ENCODE measurements at regions not wholly inside any gene's neighbourhood (a gene's known extent, or its start where the extent isn't known, plus 50 kb on each side); places are given as distances from the start of the nearest gene placed in this dataset.
"Not testable (repeated sequence)": the region's sequence is repeated elsewhere in the genome, so short reads cannot be mapped to it uniquely, and the experiment has no call there.

DNA sequence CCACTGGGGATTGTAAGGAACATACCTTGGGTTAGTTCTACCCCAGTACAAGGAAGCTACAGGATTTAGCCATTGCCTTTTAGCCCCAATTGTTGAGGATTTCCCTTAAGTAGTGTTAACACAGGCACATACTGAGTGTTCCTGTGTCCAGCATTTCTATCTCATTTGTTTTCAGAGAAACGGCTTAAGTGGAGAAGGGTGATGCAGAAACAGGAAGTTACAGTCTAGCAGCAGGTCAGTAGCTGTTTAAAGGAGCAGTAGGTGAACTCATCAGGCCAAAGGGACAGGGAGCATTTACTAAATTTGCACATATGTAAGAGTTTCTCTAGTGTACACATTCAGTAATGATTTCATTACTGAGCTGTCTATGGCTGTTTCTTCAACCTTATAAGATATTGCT, 644.2 kb upstream of the GJE1 start:
- DNase-seq, result peak in 2 of 3 donors; percentile 9 to 18

DNA sequence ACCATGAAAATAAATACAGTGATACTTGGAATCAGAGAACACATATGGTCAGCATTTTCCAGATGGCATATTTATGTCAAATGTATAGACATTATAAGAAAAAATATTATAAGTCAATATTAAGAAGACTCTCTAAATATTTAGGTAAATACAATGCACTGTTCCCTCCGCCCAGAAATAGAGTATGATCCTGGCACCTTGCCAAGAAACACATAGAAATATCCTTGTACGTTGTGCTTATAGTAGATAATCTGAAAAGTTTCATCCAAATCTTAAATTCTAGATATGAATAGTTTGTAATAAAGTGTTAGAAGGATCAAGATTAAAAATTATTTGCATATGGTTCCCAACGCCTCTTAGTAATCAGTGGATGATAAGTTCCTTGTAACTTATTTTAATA, 645.8 kb upstream of the GJE1 start:
- DNase-seq, result no peak

DNA sequence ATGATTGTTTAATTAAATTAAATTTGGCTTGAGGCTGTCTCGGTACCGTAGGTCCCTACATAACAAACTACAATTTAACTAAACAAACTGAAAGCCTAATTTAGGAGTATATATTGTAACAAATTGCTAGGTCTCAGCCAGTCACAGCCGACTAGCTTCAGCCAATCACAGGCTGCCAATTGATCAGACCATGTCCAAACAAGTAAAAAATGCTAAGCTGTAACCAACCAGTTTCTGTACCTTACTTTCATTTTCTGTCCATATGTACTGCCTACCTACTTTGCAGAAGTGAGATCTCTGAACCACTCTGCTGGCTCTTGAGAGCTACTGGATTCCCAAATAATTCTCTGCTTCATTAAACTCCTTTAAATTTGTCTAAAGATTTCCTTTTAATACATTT, 648.0 kb upstream of the GJE1 start:
- DNase-seq, result peak; percentile 63 to 68 (median 65)

DNA sequence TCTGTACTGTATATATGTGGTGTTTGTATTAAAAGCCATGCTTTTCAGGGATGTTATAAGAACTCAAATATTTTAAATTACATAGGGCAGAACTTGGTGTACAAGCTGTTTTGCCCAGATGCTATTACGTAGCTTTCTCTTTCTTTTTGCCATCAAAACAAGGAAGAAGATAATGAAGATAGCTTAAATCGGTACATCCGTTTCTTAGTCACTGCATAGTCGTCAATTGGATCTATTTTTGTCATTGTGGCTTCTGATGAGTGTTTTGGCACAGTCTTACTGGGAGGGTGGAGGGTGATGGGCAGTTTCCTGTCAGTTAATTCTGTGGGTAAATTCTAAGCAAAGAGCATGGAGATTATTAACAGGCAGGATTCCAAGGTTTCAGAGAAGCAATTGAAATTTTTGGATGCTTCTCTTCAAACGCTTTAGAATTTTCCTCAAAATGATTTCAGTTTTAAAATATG, 649.1 kb upstream of the GJE1 start:
- peak; percentile 61 to 88 (median 81) for DNase-seq

DNA sequence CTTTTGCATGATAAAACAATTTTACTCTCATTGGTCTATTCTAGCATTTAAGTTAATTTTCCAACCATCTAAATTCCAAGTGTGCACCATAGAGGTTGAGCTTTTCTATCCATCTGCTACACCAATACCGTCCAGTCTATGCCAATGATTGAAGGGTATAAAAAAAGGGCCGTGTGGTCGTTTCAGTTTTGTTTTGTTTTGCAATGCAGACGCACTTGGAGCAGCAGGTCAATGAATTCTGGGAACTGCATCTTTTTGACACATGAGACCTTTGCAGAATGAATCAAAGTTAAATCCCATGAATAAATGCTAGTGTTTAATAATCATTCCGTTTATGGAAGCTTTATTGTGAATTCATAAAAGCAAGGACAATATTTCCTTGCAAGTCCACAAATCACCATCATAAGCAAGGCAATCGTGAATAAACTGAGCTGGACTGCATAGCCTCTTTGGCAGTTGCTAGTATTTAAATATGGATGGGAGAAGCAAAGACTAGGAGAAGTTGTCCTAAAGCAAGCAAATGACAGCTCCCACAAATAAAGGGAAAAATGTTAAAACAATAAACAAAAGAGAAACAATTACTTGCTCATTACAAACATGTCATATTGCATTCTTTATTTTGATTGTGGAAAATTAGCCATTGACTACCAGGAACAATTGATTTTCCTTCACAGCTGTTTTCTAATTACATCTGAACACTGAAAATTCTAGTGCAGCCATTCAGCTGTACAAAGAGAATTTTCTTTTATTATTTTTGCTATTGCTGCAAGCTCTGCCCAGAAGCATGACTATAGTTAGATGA, 649.7 kb upstream of the GJE1 start:
- DNase-seq, result peak in 2 of 3 donors; percentile 12 to 25

DNA sequence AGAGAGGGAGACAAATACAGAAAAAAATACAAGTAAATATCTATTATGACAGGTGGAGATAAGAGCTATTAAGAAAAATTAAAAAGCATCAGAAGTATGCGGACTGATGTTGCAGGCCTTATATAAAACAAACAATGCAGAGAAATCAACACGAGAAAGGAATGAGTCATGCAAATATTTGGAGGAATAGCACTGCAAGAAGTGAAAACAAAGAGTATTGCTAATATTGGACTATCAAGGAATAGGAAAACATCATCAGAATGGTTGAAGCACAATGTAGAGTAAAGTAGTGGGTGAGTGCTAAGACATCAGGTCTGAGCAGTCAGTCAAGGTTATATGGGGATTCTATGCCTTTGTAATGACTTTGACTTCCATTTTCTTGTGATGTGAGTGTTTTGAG, 657.5 kb upstream of the GJE1 start:
- no peak for DNase-seq

DNA sequence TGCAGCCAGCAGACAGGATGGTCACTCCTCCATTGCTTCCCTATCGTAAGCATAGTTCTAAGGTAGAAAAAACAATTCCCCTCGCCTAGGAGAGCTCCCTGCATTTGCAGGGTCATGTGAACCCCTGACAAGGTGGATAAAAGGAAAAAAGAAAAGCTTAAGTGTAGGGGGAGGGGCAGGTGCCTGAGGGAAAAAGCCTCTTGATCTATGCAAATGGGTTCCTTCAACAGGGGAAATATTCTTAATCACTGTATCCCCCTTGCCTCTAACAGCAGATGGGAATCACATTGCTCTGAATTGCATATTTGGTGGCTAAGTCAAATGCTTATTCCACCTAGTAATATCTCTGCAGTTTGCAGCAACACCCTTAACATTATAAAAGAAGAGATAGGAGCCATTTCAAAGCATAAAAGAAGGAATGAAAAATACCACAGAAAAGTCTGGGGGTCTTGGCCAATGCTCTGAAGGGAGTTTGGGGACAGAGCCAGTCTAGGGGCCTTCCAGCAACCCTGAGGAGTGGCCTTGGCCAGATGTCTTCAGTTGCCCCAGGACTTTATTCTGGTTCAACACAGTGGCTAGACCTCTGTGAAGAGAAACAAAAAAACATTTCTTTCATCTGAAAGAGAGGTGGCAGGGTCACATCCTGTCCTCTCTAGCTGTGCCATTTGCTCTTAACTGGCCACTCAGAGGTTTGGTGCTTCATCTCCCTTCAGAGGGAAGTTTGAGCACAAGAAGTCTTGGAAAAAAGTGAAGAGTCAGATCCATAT, 660.4 kb upstream of the GJE1 start:
- DNase-seq, result no peak

DNA sequence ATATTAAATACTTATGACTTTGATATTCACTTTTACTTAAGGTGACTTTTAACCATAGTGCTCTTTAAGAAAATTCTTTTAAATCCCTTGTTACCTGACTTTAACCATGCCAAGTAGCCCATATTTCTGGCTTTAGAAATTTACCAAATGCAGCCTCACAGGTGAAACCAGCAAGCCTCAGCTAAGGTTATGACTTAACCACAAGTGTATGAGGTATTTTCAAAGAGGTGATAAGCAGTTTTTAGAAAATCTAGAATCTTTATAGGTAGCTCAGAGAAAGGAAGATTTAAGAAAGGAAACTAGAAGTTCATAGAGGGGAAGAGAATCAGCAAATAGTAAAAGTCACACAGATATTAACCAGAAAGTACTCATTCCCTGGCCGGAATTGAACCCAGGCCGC, 661.9 kb upstream of the GJE1 start:
- no peak for DNase-seq

DNA sequence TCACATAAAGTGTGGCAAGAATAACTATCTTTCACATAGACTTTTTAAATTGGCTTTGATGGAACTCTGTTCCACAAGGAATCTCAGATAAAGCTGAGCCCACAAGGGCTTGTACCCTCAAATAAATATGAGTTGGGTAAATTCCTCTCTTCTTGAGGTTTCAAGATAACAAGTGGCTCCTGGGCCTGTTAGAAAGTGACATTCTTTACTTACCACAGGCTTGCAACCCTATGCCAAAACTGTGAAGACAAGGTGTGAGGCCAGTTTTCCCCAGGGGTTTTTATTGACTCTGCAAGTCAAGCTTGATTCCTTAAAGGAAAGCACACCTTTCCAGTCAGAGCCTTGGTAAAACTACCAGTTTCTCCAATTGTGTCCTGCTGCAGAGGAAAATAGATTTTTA, 664.8 kb upstream of the GJE1 start:
- no peak for DNase-seq

DNA sequence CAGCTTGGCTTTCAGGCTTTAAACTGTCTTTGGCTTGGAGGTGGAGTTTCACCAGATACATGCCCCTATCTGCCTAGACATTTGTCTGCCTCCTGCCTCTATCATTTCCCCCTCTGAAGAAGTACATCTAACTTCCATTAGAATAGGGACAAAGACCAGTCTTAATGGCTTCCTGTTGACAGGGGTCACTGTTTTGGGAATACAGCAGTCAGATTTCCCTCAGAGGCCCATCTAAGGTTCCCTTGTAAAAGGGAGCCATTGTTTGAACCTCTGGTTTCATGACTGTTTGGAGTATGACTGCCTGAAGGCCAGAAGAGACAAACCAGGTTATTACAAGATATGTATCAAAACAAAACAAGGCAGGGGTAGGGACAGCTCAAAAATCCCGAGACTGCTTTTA, 665.7 kb upstream of the GJE1 start:
- no peak for DNase-seq

DNA sequence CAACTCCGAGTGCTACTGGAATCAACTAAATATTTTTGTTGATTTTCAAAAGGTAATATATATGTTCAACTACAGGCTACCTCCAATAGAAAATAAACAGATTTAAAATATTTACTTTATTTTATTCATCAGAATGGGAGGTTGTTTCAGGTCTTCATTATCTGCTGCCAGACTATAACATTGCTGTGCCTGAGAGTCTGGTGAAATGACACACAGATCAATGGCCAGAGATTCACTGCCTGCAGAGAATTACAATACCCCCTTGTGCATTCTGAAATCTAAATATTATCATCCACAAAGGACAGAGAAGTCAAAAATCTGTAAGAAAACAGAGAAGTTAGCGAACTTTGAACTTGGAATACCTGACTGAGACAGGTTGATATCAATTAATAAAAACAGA, 667.8 kb upstream of the GJE1 start:
- DNase-seq, result no peak

DNA sequence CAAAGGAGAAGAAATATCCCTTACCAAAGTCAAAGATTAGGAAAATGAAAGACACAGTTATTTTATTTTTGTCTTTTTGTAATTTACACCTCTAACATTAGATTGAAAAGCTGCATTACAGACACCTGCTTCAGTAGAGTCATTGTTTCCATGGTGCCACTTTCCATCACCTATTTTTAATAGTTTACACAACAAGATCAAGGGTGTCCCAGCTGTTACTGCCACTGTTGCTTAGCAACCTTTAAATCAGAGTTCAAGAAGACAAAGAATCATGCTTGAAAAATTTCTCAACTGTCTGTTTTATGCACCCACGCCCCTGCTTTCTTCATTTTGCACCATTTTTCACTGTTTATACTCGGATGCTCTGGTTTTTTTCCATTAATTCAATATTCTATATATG, 668.2 kb upstream of the GJE1 start:
- no peak for DNase-seq

DNA sequence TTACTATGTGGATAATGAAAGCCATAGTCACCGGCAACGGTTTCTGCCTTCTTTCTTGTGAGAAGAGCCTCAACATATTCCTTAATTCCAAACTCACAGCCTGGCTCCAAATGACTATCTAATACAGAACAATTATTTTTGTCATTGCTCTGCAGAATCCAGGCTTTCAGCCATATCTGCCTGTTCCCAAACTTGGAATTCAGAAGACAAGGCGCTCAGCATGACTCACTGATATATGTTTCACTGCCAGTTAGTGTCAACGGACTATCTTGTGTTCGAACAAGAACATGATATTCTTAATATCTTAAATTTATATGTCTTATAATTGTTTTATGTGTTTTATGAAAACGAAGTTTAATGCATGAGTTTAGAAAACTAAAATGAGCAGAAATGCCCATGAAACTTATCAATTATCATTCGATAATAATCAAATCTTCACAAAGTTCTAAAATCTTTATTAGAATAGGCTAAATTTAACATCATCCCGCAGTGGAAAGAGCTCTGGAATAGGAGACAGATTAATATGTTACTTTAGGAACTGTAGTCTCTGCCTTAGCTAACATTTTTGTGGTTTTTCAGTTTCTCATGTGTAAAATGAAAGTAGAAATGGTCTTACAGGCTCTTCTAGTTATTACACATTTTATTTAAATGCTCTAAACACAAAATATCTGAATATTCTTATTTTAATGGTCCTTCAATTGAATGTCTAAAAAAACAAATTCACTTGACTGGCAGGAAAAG, 669.3 kb upstream of the GJE1 start:
- no peak for DNase-seq

DNA sequence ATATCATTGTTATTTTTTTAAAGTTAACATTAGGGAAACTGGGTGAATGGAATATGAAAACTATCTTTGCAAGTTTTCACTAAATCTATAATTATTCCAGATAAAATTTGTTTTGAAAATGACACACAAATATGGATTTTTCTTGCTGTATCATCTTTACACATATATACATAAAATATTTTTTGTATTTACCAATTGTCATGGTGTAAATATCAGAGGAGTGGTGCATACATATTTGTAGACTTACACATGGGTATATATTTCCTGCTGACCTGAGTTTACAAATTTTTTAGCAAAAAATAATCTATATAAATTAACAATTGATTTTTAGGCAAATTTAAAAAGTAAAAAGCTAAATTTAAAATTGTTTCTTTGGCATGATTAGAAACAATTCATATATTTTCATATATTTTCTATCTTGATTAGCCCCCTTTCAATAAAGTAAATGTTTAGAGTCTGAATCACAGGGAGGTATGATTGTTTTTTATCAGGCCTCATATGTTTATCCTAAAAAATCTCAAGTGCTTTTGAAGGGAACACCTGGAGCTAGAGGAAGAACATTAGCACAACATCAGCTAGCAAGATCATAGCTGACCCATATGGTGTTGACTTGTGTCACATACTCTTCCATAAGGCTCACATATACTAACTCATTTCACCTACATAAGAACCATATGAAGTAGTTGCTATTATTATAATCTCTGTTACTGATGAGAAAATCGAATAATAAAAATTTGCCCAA, 671.8 kb upstream of the GJE1 start:
- no peak for DNase-seq

DNA sequence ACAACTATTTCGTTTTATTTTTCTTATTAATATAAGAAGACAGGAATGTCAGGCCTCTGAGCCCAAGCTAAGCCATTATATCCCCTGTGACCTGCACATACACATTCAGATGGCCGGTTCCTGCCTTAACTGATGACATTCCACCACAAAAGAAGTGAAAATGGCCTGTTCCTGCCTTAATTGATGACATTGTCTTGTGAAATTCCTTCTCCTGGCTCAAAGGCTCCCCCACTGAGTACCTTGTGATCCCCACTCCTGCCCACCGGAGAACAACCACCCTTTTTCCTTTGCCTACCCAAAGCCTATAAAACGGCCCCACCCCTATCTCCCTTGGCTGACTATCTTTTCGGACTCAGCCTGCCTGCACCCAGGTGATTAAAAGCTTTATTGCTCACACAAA, 672.5 kb upstream of the GJE1 start:
- DNase-seq, result not testable (repeated sequence)

DNA sequence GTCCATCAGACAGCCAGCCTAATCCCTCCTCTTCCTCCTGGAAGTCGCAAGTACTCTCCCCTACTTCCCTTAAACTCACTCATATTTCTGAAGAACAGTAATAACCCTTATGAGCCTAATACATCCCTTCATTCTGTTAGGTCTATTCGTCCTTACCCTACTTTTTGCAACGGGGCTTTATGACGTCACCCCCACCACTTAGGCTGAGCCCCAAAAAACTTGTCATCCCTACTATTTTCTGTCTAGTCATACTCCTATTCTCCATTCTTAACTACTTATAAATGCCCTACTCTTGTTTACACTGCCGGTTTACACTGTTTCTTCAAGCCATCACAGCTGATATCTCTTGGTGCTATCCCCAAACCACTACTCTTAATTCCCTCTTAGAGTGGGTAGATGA, 674.7 kb upstream of the GJE1 start:
- DNase-seq, result not testable (repeated sequence)

DNA sequence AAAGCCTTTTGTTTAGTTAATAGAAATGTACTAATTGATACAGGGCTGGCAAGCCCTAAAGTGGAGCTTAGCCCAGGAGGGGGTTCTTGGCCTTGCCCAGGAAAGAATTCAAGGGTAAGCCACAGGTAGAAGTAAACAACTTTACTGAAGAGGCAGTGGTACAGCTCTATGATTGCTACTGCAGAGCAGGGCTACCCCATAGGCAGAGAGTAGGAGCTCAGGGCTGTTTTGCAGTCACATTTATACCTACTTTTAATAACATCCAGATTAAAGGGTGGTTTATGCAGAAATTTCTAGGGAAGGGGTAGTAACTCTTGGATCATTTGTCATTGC, 680.4 kb upstream of the GJE1 start:
- DNase-seq, result no peak

DNA sequence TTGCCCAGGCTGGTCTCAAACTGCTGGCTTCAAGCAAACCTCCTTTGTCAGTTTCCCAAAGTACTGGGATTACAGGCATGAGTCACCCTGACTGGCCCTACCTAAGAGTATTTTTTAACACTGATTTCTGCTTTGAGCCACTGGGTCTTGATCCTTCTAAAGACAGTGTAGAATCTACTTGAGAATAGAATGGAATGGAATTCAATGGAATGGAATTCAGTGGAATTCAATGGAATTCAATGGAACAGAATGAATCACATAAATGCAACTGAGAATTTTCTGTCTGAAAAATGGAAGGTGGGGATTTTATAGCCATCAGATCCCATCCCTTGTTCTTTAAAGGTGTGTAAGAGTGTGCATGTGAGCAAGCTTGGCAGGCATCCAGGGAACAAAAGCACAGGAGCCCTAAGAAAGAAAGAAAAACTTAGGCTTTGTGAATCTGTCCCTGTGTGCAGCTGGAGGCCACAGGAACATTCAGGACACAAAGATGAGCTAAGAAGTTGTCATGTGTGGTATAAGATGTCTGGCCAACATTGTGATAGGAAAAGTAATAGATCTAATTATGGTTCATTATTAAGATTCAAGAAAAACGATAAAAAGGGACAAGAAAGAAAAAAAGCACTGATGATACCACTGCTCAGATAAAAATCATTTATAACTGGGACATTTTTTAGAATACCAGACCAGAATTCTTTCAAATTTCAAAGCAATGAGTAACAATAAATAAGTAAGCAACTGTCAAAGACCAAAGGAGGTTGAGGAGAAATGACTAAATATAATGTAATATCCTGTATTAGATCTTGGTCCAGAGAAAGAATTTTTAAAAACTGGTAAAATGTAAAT, 681.0 kb upstream of the GJE1 start:
- no peak for DNase-seq

DNA sequence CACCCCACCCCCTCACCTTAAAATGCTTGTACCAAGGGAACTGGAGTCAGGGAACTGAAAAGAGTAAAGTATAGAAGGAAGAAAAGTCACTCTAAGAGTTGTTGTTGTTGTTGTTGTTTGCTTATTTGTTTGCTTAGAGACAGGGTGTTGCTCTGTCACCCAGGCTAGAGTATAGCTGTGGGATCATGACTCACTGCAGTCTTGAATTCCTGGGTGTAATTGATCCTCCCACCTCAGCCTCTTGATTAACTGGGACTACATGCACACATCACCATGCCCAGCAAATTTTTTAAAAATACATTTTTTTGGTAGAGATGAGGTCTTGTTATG, 681.6 kb upstream of the GJE1 start:
- DNase-seq, result no peak

DNA sequence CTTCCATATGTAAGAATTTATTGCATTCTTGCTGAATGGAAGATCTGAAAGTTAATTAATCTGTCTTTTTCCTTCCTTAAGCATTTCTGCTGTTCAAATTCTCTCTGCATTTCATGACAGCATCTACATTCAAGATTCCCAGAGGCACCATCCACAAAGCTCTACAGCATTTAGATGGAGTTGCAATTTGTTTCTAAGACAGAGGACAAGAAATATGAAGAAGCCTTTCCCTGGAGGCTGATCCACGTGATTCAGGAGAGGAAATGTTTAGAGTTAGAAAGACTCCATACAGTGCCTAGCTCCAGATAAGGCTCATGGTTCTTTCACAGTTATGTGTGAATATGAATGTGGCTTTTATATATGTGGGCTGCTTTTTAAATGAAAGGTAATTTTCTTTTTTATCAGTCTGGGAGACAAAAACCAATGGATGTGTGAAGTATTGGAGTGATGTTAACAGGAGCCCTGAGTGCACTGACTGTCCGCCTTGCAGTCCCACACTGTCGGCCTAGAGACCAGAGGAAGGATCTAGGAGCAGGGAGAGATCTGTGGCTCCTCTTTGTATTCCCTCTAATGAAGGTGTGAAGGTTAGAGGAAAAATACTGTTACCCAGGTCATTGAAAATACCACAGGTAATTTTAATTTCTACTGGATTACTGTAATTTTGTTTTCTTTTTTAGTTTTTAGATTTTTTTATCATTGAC, 686.6 kb upstream of the GJE1 start:
- DNase-seq, result no peak

DNA sequence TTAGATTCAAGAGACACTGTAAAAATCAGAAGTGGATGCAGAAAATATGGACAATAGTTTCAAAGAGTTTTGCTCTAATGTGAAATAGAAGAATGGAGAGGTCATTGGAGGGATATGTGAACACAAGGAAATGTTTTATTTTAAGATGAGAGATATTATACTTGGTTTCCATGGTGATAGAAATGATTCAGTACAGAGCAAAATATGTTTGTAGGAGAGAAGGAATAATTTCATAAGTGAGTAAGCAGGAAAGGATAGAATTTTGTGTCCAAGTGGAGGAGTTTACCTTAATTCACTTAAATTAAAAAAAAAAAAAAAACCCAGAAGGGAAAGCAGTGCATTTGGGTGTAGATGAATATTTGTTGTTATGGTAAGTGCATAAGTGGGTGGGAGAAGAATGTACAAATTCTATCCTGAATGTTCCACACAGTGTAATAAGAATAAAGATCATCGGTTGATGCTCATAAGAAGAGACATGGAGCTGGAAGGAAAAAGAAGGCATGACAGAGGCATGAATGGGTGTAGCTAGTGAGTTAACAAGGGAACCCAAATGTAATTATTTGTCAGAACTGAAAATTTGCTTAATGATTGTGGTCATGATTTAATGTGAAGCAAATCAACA, 688.9 kb upstream of the GJE1 start:
- DNase-seq, result no peak

Measured in suppressor macrophage treated with lipopolysaccharide for 1 hour (primary cell).